RWPE1 (cell line): ENCODE measurements at regions not wholly inside any gene's neighbourhood (a gene's known extent, or its start where the extent isn't known, plus 50 kb on each side); places are given as distances from the start of the nearest gene placed in this dataset.

Experiments
- CTCF ChIA-PET: fragments of 350-600 bp; sonication (Branson Sonifier 250); formaldehyde crosslinking; extraction: SDS; loops from one replicate; lab custom pipeline; 2021; lab: Yijun Ruan, JAX
- POLR2A ChIA-PET: fragments of 400-600 bp; formaldehyde crosslinking; extraction: SDS; loops from one replicate; lab custom pipeline; 2020; ENCODE audit warnings: antibody characterized with exemption; ENCODE audit not compliant: low non-redundant PET; lab: Yijun Ruan, JAX
- DNase-seq: peaks from one replicate; pipeline ENCODE4 v3.0.0; 2012; ENCODE audit warnings: low spot score
- H3K27ac ChIP-seq: fragments of 450-650 bp; 2 replicates; pipeline ENCODE4 v1.5.1; 2017
- TF ChIP-seq, protein P1 (sequence below): fragments of 450-650 bp; conservative IDR thresholded peaks from 2 replicates; pipeline ENCODE4 v1.5.1; 2017; ENCODE audit warnings: low read depth, mild to moderate bottlenecking

DNA sequence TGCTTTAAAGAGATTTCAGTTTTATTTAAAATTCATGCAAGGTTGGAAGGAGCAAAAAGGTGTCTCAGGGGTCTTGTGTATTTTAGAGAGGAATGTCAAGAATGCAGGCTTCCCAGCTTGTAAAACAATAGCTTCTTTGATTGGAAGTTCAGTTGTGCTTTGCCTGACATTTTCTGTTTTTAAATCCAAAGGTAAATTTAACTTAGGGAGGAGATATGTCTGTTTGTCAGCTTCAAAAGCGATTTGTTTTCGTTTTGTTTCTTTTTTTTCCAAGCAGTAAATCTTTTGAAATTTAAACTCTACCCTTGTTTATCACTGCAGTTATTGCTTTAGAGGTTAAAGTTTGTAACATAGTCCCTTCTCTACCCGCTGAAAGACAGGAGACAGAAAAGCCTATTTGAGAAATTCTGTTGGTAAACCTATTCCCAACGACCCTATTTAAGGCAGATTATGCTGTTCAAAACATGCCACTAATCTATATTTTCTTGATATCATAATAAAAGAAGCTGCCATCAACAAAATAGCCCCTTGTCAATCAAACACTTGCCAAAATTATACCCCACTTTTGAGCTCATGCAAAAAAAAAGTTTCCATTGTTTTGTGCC is 639.6 kb downstream of the IRS1 start:
- ChIA-PET POLR2A (no interaction called here), CTCF (no interaction called here)
- H3K27ac ChIP-seq: no peak overlapping the region
- TF ChIP-seq, protein P1, sequence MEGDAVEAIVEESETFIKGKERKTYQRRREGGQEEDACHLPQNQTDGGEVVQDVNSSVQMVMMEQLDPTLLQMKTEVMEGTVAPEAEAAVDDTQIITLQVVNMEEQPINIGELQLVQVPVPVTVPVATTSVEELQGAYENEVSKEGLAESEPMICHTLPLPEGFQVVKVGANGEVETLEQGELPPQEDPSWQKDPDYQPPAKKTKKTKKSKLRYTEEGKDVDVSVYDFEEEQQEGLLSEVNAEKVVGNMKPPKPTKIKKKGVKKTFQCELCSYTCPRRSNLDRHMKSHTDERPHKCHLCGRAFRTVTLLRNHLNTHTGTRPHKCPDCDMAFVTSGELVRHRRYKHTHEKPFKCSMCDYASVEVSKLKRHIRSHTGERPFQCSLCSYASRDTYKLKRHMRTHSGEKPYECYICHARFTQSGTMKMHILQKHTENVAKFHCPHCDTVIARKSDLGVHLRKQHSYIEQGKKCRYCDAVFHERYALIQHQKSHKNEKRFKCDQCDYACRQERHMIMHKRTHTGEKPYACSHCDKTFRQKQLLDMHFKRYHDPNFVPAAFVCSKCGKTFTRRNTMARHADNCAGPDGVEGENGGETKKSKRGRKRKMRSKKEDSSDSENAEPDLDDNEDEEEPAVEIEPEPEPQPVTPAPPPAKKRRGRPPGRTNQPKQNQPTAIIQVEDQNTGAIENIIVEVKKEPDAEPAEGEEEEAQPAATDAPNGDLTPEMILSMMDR: no peak
- no peak for DNase-seq

DNA sequence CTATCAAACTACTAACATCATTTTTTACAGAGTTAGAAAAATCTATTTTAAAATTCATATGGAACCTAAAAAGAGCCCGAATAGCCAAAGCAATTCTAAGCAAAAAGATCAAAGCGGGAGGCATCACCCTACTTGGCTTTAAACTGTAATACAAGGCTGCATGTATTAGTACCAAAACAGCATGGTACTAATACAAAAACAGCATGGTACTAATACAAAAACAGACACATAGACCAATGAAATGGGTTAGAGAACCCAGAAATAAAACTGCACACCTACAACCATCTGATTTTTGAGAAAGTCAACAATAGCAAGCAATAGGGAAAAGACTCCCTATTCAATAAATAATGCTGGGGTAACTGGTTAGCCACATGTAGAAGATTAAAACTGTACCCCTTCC is 640.7 kb downstream of the IRS1 start:
- POLR2A ChIA-PET: no interaction called here

DNA sequence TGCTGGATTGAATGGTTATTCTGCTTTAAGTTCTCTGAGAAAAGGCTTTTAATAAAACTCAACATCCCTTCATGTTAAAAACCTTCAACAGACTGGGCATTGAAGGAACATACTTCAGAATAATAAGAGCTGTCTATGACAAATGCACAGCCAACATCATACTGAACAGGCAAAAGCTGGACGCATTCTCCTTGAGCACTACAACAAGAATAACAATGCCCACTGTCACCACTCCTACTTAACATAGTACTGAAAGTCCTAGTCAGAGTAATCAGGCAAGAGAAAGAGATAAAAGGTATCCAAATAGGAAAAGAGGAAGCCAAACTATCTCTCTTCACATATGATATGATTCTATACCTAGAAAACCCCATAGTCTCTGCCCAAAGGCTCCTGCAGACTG is 641.4 kb downstream of the IRS1 start:
- CTCF ChIA-PET: no interaction called here
- POLR2A ChIA-PET: no interaction called here
- H3K27ac ChIP-seq: no peak overlapping the region
- DNase-seq: no peak
- TF ChIP-seq, protein P1: no peak

More for the DNA sequence above, 640.7 kb downstream of the IRS1 start:
- TF ChIP-seq, protein P1: no peak
- CTCF ChIA-PET: no interaction called here
- H3K27ac ChIP-seq: no peak overlapping the region
- no peak for DNase-seq

DNA sequence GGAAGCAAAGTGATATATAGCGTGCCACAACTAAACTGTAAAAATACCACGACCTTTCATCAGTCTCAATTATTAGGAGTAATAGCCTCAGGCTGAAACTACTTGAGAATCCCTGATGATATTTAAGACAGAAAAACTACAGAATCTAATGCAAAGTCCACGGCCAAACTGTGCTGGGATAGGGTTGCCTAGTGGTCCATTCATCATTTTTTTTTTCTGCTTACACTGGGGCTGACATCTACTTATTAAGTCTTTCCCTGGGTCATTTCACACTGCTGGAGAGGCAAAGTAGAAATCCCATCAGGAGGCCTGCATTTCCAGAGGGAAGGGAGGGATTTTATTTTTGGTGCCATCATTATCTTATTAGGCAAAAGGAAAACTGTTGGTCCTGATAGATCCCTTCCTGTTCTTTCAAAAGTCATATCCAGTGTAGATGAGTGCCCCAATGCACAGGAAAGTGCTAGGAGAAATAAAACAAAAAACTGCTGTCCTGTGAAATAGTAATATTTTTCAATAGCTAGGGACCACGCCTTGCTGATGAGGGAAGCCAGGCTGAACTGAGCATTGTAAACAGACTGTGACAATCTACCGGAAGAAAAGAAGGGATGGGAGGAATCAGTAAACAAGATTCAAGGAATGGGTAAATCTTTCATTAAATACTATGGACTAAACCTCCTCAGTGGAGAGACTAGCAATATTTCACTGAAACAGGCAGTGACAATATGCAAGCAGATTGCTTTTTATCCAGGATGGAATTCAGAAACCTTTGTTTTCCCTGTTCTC is 644.3 kb downstream of the IRS1 start:
- CTCF ChIA-PET: no interaction called here

DNA sequence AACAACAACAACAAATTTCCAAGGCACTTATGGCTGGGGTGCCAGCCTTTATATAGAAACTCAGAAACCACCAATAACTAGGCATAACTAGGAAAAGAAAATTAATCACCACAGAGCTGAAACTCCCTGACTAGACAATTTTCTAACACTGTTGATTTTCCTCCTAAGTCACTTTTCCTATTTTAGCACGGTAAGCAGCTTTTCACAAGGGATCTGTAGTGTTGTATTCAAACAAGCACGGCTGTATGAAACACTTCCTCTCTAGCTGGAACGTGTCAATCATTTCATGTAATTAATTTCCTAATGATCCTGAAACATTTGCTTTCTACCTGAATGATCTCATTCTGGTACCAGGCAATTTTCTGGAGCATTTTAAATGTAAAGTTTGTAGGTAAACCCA is 645.0 kb downstream of the IRS1 start:
- CTCF ChIA-PET: no interaction called here
- no peak overlapping the region for H3K27ac ChIP-seq
- POLR2A ChIA-PET: no interaction called here
- TF ChIP-seq, protein P1: no peak
- no peak for DNase-seq

More for the DNA sequence above, 644.3 kb downstream of the IRS1 start:
- no peak overlapping the region for H3K27ac ChIP-seq
- POLR2A ChIA-PET: no interaction called here
- TF ChIP-seq, protein P1: no peak
- no peak for DNase-seq

DNA sequence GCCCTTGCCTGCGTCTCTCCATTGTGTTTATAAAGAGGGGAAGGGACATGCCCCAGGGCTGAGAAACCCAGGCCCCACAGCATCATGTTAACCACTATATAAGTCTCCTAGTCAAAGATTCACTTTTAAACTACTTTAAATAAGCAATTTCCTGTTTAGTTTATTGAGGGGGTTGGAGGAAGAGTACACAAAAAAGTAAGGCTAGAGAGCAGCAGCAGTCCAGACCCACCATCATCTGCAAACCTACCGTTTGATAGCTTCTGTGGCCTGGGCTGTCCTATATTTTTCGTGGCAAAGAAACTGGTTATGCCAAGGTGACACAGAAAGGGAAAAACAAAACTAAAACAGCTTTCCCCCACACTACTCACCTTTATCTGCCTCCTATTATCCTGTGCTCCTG is 646.1 kb downstream of the IRS1 start:
- DNase-seq: no peak
- CTCF ChIA-PET: no interaction called here
- TF ChIP-seq, protein P1: no peak

More for the DNA sequence above, 646.1 kb downstream of the IRS1 start:
- POLR2A ChIA-PET: no interaction called here
- H3K27ac ChIP-seq: no peak overlapping the region
